ENCODE measurements at regions not wholly inside any gene's neighbourhood (a gene's known extent, or its start where the extent isn't known, plus 50 kb on each side); places are given as distances from the start of the nearest gene placed in this dataset.

DNA sequence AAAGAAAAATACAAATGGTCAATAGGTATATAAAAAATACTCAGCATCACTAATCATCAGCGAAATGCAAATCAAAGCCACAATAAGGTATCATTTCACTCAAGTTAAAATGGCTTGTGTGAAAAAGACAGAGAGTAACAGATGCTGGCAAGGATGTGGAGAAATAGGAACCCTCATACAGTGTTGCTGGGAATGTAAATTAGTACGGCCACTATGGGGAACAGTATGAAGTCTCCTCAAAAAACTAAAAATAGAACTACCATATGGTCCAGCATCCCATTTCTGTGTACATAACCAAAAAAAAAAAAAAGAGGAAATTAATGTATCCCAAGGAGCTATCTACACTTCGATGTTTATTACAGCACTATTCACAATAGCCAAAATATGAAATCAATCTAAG lies 98.1 kb upstream of the TGFBR2 start:
- Histone ChIP-seq H3K4me1 (ENCODE audit: control insufficient read depth, insufficient read depth, low read length) (no peaks in the 10 kb centered on the region), H3K36me3 (ENCODE audit: control insufficient read depth, insufficient read depth, low read length) (no peaks in the 10 kb centered on the region), H3K4me3 (ENCODE audit: low read length) (no peak overlapping the region), H3K27ac (ENCODE audit: low read depth, low read length) (no peak overlapping the region), H3K27me3 (ENCODE audit: control insufficient read depth, insufficient read depth, low read length, poor library complexity, severe bottlenecking) (no peaks in the 10 kb centered on the region), H3K9ac (ENCODE audit: extremely low read depth, low read length, poor library complexity, severe bottlenecking) (no peak overlapping the region), H3K9me3 (ENCODE audit: control insufficient read depth, low read length) (no peaks in the 10 kb centered on the region)
- 86 to 95% methylated on average over 1 to 2 of the region's 3 CpGs for WGBS, 2 experiments (ENCODE audit: insufficient coverage in 1 of 2, insufficient read length in 1 of 2)
- H3K27ac Mint-ChIP-seq, result no peak overlapping the region
- H3K36me3 Mint-ChIP-seq (ENCODE audit: low read depth), result no peaks in the 10 kb centered on the region
- TF ChIP-seq, protein P1, sequence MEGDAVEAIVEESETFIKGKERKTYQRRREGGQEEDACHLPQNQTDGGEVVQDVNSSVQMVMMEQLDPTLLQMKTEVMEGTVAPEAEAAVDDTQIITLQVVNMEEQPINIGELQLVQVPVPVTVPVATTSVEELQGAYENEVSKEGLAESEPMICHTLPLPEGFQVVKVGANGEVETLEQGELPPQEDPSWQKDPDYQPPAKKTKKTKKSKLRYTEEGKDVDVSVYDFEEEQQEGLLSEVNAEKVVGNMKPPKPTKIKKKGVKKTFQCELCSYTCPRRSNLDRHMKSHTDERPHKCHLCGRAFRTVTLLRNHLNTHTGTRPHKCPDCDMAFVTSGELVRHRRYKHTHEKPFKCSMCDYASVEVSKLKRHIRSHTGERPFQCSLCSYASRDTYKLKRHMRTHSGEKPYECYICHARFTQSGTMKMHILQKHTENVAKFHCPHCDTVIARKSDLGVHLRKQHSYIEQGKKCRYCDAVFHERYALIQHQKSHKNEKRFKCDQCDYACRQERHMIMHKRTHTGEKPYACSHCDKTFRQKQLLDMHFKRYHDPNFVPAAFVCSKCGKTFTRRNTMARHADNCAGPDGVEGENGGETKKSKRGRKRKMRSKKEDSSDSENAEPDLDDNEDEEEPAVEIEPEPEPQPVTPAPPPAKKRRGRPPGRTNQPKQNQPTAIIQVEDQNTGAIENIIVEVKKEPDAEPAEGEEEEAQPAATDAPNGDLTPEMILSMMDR (conservative IDR thresholded peaks at IDR 0.05), result no peak
- H3K9me3 Mint-ChIP-seq, result peaks cover 5% of the 10 kb centered on the region
- no peaks in the 10 kb centered on the region for H3K27me3 Mint-ChIP-seq (ENCODE audit: insufficient read depth)
- no peak for DNase-seq
- H3K4me1 Mint-ChIP-seq, result no peaks in the 10 kb centered on the region
- no peak overlapping the region for H3K4me3 Mint-ChIP-seq

DNA sequence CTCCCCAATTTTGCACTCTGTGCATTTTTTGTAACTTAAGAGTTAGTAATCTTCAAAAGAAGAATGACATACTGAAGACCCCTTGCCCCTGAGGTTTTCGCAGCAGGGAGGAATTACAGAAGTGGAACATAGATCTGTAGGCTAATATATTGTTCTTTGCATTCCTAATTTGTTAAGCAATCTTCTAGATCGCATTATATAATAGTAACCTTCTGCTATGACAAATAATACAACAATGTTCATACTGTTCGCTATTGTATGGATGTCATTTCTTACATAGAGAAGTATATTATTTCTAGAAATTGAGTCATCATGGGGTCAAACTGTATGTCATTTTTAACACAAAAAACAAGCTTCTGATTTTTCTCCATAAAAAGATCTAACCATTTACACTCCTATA lies 95.8 kb upstream of the TGFBR2 start:
- Mint-ChIP-seq H3K27ac (no peak overlapping the region), H3K27me3 (ENCODE audit: insufficient read depth) (no peaks in the 10 kb centered on the region), H3K4me1 (peaks cover 2% of the 10 kb centered on the region), H3K36me3 (ENCODE audit: low read depth) (no peaks in the 10 kb centered on the region), H3K4me3 (no peak overlapping the region), H3K9me3 (no peaks in the 10 kb centered on the region)
- WGBS, 2 experiments (ENCODE audit: insufficient coverage in 1 of 2, insufficient read length in 1 of 2), result 100% methylated on average over 3 of the region's 3 CpGs; no CpG with 5 or more reads in 1 of the 2 experiments
- no peak overlapping the region for H3K9ac ChIP-seq (ENCODE audit: extremely low read depth, low read length, poor library complexity, severe bottlenecking)
- no peaks in the 10 kb centered on the region for H3K4me1 ChIP-seq (ENCODE audit: control insufficient read depth, insufficient read depth, low read length)
- no peak overlapping the region for H3K4me3 ChIP-seq (ENCODE audit: low read length)
- H3K36me3 ChIP-seq (ENCODE audit: control insufficient read depth, insufficient read depth, low read length), result no peaks in the 10 kb centered on the region
- H3K9me3 ChIP-seq (ENCODE audit: control insufficient read depth, low read length), result no peaks in the 10 kb centered on the region
- no peaks in the 10 kb centered on the region for H3K27me3 ChIP-seq (ENCODE audit: control insufficient read depth, insufficient read depth, low read length, poor library complexity, severe bottlenecking)
- TF ChIP-seq, protein P1 (conservative IDR thresholded peaks at IDR 0.05), result no peak
- H3K27ac ChIP-seq (ENCODE audit: low read depth, low read length), result no peak overlapping the region
- no peak for DNase-seq

DNA sequence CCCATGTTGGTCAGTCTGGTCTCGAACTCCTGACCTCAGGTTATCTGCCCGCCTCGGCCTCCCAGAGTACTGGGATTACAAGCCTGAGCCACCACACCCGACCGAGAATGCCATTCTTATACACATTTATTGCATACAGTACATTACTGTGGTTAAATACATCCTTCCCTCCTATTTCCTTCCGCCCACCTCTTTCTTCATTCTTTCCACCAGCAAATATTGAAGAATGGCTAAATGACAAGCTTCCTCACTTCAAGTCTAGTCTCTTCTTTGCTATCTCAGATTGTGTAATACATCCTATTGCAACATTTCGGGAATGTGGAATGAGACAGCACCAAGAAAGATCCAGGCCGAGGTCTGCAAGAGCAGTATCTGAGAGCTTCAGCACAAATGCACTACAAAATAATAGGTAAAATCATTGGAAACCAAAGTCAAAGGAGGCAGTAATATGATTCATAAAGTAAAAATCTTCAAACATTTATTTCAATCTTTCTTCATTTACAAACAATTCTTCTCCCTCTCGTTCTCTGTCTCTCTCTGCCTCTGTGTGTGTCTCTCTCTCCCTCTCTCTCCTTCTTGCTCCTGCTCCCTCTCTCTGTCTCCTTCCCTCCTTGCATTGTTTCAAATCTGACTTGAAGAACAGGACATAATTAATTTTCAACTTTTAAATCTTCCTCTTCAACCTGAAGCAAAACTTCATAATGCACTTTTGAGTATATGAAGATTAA lies 94.7 kb upstream of the TGFBR2 start:
- H3K4me1 ChIP-seq (ENCODE audit: control insufficient read depth, insufficient read depth, low read length), result no peaks in the 10 kb centered on the region
- no peak for DNase-seq
- H3K36me3 ChIP-seq (ENCODE audit: control insufficient read depth, insufficient read depth, low read length), result no peaks in the 10 kb centered on the region
- no peak overlapping the region for H3K27ac Mint-ChIP-seq
- 94 to 100% methylated on average over 6 to 9 of the region's 9 CpGs for WGBS, 2 experiments (ENCODE audit: insufficient coverage in 1 of 2, insufficient read length in 1 of 2)
- peaks cover 4% of the 10 kb centered on the region for H3K4me1 Mint-ChIP-seq
- H3K36me3 Mint-ChIP-seq (ENCODE audit: low read depth), result no peaks in the 10 kb centered on the region
- no peaks in the 10 kb centered on the region for H3K27me3 Mint-ChIP-seq (ENCODE audit: insufficient read depth)
- H3K4me3 ChIP-seq (ENCODE audit: low read length), result no peak overlapping the region
- TF ChIP-seq, protein P1 (conservative IDR thresholded peaks at IDR 0.05), result no peak
- no peak overlapping the region for H3K4me3 Mint-ChIP-seq
- H3K9me3 Mint-ChIP-seq, result no peaks in the 10 kb centered on the region
- H3K27ac ChIP-seq (ENCODE audit: low read depth, low read length), result no peak overlapping the region
- no peak overlapping the region for H3K9ac ChIP-seq (ENCODE audit: extremely low read depth, low read length, poor library complexity, severe bottlenecking)
- no peaks in the 10 kb centered on the region for H3K9me3 ChIP-seq (ENCODE audit: control insufficient read depth, low read length)
- H3K27me3 ChIP-seq (ENCODE audit: control insufficient read depth, insufficient read depth, low read length, poor library complexity, severe bottlenecking), result no peaks in the 10 kb centered on the region

Data from endodermal cell (in vitro differentiated cells).